ENCODE measurements at regions not wholly inside any gene's neighbourhood (a gene's known extent, or its start where the extent isn't known, plus 50 kb on each side); places are given as distances from the start of the nearest gene placed in this dataset.

DNA sequence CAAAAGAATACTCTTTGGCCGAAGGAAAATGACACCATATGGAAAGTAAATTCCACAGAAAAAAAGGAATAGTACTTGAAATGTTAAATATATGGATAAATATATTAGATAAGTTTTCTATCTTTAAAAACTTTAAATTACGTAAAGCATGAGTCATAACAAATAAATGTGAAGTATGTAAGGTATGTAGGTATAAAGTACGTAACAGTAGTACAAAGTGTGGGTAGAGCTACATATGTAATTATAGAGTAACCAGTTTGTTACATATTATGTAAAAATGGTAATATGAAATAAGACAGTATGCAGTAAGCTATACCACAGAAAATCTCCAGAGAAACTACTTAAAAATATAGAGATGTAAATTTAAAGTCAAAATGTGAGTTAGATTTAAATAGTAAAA is 582.3 kb upstream of the CHORDC1 start:
- no peak overlapping the region for H3K4me3 ChIP-seq (ENCODE audit: low read length)
- intact Hi-C loops (cut with micrococcal nuclease): no loop called here
- Mint-ChIP-seq H3K27ac (no peak overlapping the region), H3K36me3 (peaks cover 5% of the 10 kb centered on the region), H3K4me1 (no peaks in the 10 kb centered on the region), H3K27me3 (ENCODE audit: low read depth in 2 of 2) (no peaks in the 10 kb centered on the region), H3K9me3 (peaks cover 13 to 17% of the 10 kb centered on the region in 2 donors), H3K4me3 (no peak overlapping the region)
- no peaks in the 10 kb centered on the region for H3K36me3 ChIP-seq (ENCODE audit: control insufficient read depth, insufficient read depth, low read length)
- H3K27me3 ChIP-seq (ENCODE audit: control insufficient read depth, insufficient read depth, low read length): no peaks in the 10 kb centered on the region
- TF ChIP-seq, protein P1, sequence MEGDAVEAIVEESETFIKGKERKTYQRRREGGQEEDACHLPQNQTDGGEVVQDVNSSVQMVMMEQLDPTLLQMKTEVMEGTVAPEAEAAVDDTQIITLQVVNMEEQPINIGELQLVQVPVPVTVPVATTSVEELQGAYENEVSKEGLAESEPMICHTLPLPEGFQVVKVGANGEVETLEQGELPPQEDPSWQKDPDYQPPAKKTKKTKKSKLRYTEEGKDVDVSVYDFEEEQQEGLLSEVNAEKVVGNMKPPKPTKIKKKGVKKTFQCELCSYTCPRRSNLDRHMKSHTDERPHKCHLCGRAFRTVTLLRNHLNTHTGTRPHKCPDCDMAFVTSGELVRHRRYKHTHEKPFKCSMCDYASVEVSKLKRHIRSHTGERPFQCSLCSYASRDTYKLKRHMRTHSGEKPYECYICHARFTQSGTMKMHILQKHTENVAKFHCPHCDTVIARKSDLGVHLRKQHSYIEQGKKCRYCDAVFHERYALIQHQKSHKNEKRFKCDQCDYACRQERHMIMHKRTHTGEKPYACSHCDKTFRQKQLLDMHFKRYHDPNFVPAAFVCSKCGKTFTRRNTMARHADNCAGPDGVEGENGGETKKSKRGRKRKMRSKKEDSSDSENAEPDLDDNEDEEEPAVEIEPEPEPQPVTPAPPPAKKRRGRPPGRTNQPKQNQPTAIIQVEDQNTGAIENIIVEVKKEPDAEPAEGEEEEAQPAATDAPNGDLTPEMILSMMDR (IDR thresholded peaks at IDR 0.05): no peak
- DNase-seq (no peak), ATAC-seq (no peak)
- no peaks in the 10 kb centered on the region for H3K4me1 ChIP-seq (ENCODE audit: control insufficient read depth, insufficient read depth, low read length)
- no peak overlapping the region for H3K27ac ChIP-seq (ENCODE audit: low read length)
- no peaks in the 10 kb centered on the region for H3K9me3 ChIP-seq (ENCODE audit: control insufficient read depth, insufficient read depth, low read length)
- no CpG with 5 or more reads among the region's 3 CpGs for WGBS (ENCODE audit: insufficient coverage)

DNA sequence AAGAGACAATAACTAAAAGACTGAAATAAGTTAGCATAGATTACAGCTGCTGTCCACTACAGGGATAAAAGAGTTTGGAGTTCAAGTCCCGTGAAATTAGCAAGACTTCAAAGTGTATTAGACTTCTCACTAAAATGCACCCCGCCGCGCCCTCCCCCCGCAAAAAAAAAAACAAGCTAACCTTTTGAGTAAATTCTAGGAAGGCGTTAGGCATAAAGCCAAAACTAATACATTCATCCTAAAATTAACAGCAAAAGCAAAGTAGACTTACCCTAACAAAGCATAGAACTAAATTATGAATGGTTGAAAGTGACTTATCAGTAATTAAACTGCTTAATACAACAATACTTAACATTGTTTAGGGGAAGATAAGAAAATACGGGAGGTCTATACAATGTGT is 581.0 kb upstream of the CHORDC1 start:
- Histone ChIP-seq H3K4me1 (ENCODE audit: control insufficient read depth, insufficient read depth, low read length) (no peaks in the 10 kb centered on the region), H3K36me3 (ENCODE audit: control insufficient read depth, insufficient read depth, low read length) (no peaks in the 10 kb centered on the region), H3K27me3 (ENCODE audit: control insufficient read depth, insufficient read depth, low read length) (no peaks in the 10 kb centered on the region), H3K9me3 (ENCODE audit: control insufficient read depth, insufficient read depth, low read length) (no peaks in the 10 kb centered on the region), H3K27ac (ENCODE audit: low read length) (no peak overlapping the region), H3K4me3 (ENCODE audit: low read length) (no peak overlapping the region)
- Mint-ChIP-seq H3K4me1 (no peaks in the 10 kb centered on the region), H3K9me3 (peaks cover 13 to 17% of the 10 kb centered on the region in 2 donors), H3K36me3 (peaks cover 5% of the 10 kb centered on the region), H3K27me3 (ENCODE audit: low read depth in 2 of 2) (no peaks in the 10 kb centered on the region), H3K27ac (no peak overlapping the region), H3K4me3 (no peak overlapping the region)
- WGBS (ENCODE audit: insufficient coverage): 98% methylated on average over 5 of the region's 7 CpGs
- ATAC-seq (no peak), DNase-seq (no peak)
- TF ChIP-seq, protein P1 (IDR thresholded peaks at IDR 0.05): no peak
- intact Hi-C loops (cut with micrococcal nuclease): no loop called here

DNA sequence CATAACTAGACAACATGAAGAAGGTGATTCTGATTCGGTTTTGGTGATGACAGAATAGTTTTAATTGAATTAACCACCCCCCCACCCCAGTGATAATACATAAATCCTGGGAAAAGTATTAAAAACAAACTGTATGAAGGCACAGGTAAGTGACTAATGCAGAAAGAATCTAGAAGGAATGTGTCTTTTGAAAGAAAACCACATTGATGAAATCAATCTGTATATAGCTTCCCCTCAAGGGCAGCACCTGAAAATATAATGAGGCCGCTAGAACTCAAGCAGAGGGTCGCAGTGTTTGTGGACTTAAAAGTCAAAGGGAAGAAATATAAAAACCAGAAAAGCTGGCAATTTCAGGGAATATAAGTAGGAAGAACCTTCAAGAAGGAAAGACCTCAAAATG is 580.5 kb upstream of the CHORDC1 start:
- H3K9me3 Mint-ChIP-seq: peaks cover 14 to 19% of the 10 kb centered on the region in 2 donors
- no peaks in the 10 kb centered on the region for H3K27me3 Mint-ChIP-seq (ENCODE audit: low read depth in 2 of 2)
- H3K36me3 ChIP-seq (ENCODE audit: control insufficient read depth, insufficient read depth, low read length): no peaks in the 10 kb centered on the region
- intact Hi-C loops (cut with micrococcal nuclease): no loop called here
- no peaks in the 10 kb centered on the region for H3K4me1 Mint-ChIP-seq
- DNase-seq (no peak), ATAC-seq (no peak)
- no peaks in the 10 kb centered on the region for H3K27me3 ChIP-seq (ENCODE audit: control insufficient read depth, insufficient read depth, low read length)
- no peak overlapping the region for H3K4me3 ChIP-seq (ENCODE audit: low read length)
- 50% methylated on average over 2 of the region's 3 CpGs for WGBS (ENCODE audit: insufficient coverage)
- H3K27ac Mint-ChIP-seq: no peak overlapping the region
- peaks cover under 1% of the 10 kb centered on the region for H3K36me3 Mint-ChIP-seq
- no peaks in the 10 kb centered on the region for H3K4me1 ChIP-seq (ENCODE audit: control insufficient read depth, insufficient read depth, low read length)
- H3K27ac ChIP-seq (ENCODE audit: low read length): no peak overlapping the region
- no peaks in the 10 kb centered on the region for H3K9me3 ChIP-seq (ENCODE audit: control insufficient read depth, insufficient read depth, low read length)
- TF ChIP-seq, protein P1 (IDR thresholded peaks at IDR 0.05): no peak
- H3K4me3 Mint-ChIP-seq: no peak overlapping the region

DNA sequence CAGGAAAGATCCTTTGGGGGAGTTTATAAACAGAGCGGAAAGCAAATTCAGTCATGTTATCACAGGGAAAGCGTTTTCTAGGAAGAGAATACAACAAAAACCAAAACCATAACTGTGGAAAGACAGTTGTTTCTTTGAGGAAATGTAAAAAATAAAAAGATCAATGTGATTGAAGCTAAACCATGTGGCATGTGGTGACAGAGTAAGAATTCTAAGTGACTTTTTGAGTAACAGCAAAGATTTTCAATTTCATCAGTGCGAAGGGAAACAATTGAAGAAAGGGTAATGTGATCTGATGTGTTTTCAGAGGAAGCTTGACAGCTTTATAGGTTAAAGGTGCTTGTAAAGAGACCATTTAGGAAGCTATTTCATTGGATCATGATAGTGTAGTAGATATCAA is 575.9 kb upstream of the CHORDC1 start:
- H3K4me3 Mint-ChIP-seq: no peak overlapping the region
- no peaks in the 10 kb centered on the region for H3K4me1 ChIP-seq (ENCODE audit: control insufficient read depth, insufficient read depth, low read length)
- TF ChIP-seq, protein P1 (IDR thresholded peaks at IDR 0.05): no peak
- H3K27ac ChIP-seq (ENCODE audit: low read length): no peak overlapping the region
- 80% methylated on average over 1 of the region's 3 CpGs for WGBS (ENCODE audit: insufficient coverage)
- H3K4me1 Mint-ChIP-seq: no peaks in the 10 kb centered on the region
- no peaks in the 10 kb centered on the region for H3K27me3 Mint-ChIP-seq (ENCODE audit: low read depth in 2 of 2)
- no peak overlapping the region for H3K27ac Mint-ChIP-seq
- no peaks in the 10 kb centered on the region for H3K36me3 Mint-ChIP-seq
- ATAC-seq: no peak
- no peak for DNase-seq
- H3K4me3 ChIP-seq (ENCODE audit: low read length): no peak overlapping the region
- peaks cover 4% of the 10 kb centered on the region for H3K9me3 ChIP-seq (ENCODE audit: control insufficient read depth, insufficient read depth, low read length)
- intact Hi-C loops (cut with micrococcal nuclease): no loop called here
- no peaks in the 10 kb centered on the region for H3K36me3 ChIP-seq (ENCODE audit: control insufficient read depth, insufficient read depth, low read length)
- peaks cover 10 to 25% of the 10 kb centered on the region in 2 donors for H3K9me3 Mint-ChIP-seq
- H3K27me3 ChIP-seq (ENCODE audit: control insufficient read depth, insufficient read depth, low read length): no peaks in the 10 kb centered on the region

Data from natural killer cell (primary cell).